Neural cell (in vitro differentiated cells): ENCODE measurements at regions not wholly inside any gene's neighbourhood (a gene's known extent, or its start where the extent isn't known, plus 50 kb on each side); places are given as distances from the start of the nearest gene placed in this dataset.

Experiments
- EP300 ChIP-seq: fragments of 450-650 bp; conservative IDR thresholded peaks from 2 replicates; pipeline ENCODE4 v1.6.1; 2014; ENCODE audit warnings: antibody characterized with exemption, mild to moderate bottlenecking, moderate library complexity; ENCODE audit not compliant: poor library complexity, severe bottlenecking
- POLR2AphosphoS5 ChIP-seq: IDR thresholded peaks from 2 replicates; pipeline ENCODE4 v1.6.1; 2012
- RAD21 ChIP-seq: fragments of 450-650 bp; conservative IDR thresholded peaks from 2 replicates; pipeline ENCODE4 v1.6.1; 2014; ENCODE audit warnings: antibody characterized with exemption, mild to moderate bottlenecking, moderate library complexity
- TAF1 ChIP-seq: IDR thresholded peaks from 2 replicates; pipeline ENCODE4 v1.6.1; 2012; ENCODE audit warnings: low read depth
- TF ChIP-seq, protein P1 (sequence below): fragments of 450-650 bp; IDR thresholded peaks from 2 replicates; pipeline ENCODE4 v1.5.1; 2014; ENCODE audit warnings: antibody characterized with exemption, mild to moderate bottlenecking, moderate library complexity; ENCODE audit not compliant: poor library complexity, severe bottlenecking

- TF ChIP-seq POLR2AphosphoS5 (no peak), RAD21 (peak; percentile 53), TAF1 (no peak), EP300 (no peak)
- TF ChIP-seq, protein P1, sequence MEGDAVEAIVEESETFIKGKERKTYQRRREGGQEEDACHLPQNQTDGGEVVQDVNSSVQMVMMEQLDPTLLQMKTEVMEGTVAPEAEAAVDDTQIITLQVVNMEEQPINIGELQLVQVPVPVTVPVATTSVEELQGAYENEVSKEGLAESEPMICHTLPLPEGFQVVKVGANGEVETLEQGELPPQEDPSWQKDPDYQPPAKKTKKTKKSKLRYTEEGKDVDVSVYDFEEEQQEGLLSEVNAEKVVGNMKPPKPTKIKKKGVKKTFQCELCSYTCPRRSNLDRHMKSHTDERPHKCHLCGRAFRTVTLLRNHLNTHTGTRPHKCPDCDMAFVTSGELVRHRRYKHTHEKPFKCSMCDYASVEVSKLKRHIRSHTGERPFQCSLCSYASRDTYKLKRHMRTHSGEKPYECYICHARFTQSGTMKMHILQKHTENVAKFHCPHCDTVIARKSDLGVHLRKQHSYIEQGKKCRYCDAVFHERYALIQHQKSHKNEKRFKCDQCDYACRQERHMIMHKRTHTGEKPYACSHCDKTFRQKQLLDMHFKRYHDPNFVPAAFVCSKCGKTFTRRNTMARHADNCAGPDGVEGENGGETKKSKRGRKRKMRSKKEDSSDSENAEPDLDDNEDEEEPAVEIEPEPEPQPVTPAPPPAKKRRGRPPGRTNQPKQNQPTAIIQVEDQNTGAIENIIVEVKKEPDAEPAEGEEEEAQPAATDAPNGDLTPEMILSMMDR, result peak; percentile 63
These were observed 438.4 kb upstream of the SPTLC3 start for GRCh38 chr20:12570371-12570770.
